ES-I3 (cell line): ENCODE measurements at regions not wholly inside any gene's neighbourhood (a gene's known extent, or its start where the extent isn't known, plus 50 kb on each side); places are given as distances from the start of the nearest gene placed in this dataset.

Experiments
- H3K36me3 ChIP-seq: 2 replicates; pipeline ENCODE4 v1.6.1; 2013; ENCODE audit warnings: mild to moderate bottlenecking, low read length, control low read depth, moderate library complexity; ENCODE audit not compliant: insufficient read depth
- H3K4me1 ChIP-seq: 2 replicates; pipeline ENCODE4 v1.6.1; 2013; ENCODE audit warnings: mild to moderate bottlenecking, control low read depth, low read length; ENCODE audit not compliant: insufficient read depth
- H3K9ac ChIP-seq: 2 replicates; pipeline ENCODE4 v1.6.1; 2013; ENCODE audit warnings: low read depth, mild to moderate bottlenecking, low read length, moderate library complexity
- H3K9me3 ChIP-seq: 2 replicates; pipeline ENCODE4 v1.6.1; 2013; ENCODE audit warnings: mild to moderate bottlenecking, low read length, moderate library complexity; ENCODE audit not compliant: control insufficient read depth, insufficient read depth

DNA sequence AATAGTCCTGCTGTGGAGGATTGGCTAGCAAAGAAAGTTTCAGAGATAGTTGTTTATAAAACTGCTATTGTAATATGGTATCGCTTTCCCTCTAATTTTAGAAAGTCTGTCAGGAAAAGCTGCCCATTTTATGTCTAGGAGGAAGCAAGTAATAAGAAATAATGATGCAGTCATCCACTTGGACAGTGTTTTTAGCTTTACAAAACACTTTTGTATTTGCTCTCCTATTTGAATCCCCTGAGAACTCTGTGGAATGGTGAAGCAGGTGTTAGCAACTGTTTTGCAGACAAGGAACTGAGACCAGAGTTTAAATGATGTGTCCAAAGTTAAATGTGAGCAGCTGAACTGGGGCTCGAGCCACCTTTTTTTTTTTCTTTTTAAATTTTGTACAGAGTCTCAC is 455.8 kb downstream of the XPNPEP1 start:
- H3K9me3 ChIP-seq: no peaks in the 10 kb centered on the region
- H3K36me3 ChIP-seq: no peaks in the 10 kb centered on the region
- H3K9ac ChIP-seq: no peak overlapping the region
- no peaks in the 10 kb centered on the region for H3K4me1 ChIP-seq

DNA sequence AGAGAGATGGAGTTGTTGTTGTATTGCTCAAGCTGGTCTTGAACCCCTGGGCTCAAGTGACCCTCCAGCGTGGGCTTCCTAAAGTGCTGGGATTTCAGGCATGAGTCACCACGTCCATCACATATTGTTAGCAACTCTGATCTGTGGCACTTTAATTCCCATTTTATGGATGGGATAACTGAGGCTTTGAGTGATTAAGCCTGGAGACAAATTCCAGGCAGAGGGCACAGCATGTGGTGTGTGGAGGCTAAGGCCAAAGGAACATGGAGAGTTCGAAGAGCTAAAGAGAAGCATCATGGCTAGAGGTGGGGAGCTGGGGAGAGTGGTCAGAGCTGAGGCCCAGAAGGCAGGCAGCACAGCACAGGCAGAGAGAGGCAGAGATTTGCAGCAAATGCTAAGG is 458.4 kb downstream of the XPNPEP1 start:
- no peak overlapping the region for H3K9ac ChIP-seq
- H3K9me3 ChIP-seq: no peaks in the 10 kb centered on the region
- H3K36me3 ChIP-seq: no peaks in the 10 kb centered on the region
- no peaks in the 10 kb centered on the region for H3K4me1 ChIP-seq

- H3K9ac ChIP-seq: peak overlapping the region; percentile 46
- H3K36me3 ChIP-seq: no peaks in the 10 kb centered on the region
- no peaks in the 10 kb centered on the region for H3K4me1 ChIP-seq
- H3K9me3 ChIP-seq: no peaks in the 10 kb centered on the region; the same call in 1 of the 2 replicates
These were observed 466.0 kb downstream of the XPNPEP1 start for GRCh38 chr10:109457302-109457638.

DNA sequence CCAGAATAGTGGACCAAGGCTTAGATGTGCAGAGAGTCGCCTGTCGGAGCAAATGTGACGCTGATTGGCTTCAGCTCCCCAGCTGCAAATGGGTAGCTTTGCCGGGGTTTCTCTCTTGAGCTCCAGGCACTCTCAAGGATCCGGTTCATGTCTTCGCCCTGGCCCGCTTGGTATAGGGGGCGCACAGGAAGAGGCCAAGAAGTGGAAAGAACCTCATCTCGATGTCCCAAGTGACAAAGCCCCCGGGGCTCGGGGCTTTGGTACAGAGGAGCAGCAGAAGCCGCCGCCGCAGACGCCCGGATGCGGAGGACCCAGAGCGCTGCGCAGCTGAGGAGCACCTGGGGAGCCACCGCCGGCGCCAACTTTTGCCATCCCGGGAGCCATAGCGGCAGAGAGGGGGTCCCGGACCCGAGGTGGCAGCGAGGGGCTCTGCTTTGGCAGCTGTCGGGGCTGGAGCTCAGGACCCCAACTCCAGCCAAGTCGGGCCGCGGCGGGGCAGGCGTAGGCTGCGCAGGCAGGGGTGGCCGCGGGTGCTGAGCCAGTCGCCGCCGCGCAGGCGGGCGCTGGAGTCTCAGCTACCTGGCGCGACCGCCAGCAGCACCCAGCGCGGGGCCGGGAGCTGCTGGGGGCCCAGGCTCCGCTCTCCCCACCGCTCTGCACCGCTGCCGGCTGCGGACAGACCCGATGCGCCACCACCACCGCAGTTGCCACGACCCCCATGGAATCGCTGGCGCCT is 466.6 kb downstream of the XPNPEP1 start:
- Histone ChIP-seq H3K9me3 (no peaks in the 10 kb centered on the region; the same call in 1 of the 2 replicates), H3K4me1 (no peaks in the 10 kb centered on the region), H3K36me3 (no peaks in the 10 kb centered on the region), H3K9ac (peak overlapping the region; percentile 46)

GRCh38 chr10:109454691-109455090 is 468.6 kb downstream of the XPNPEP1 start:
- Histone ChIP-seq H3K36me3 (no peaks in the 10 kb centered on the region), H3K4me1 (no peaks in the 10 kb centered on the region), H3K9ac (no peak overlapping the region), H3K9me3 (no peaks in the 10 kb centered on the region; the same call in 1 of the 2 replicates)

- H3K9ac ChIP-seq: no peak overlapping the region
- H3K9me3 ChIP-seq: no peaks in the 10 kb centered on the region
- H3K36me3 ChIP-seq: no peaks in the 10 kb centered on the region
- H3K4me1 ChIP-seq: no peaks in the 10 kb centered on the region
These were observed 471.4 kb downstream of the XPNPEP1 start for GRCh38 chr10:109451879-109452278.

- H3K9me3 ChIP-seq: no peaks in the 10 kb centered on the region
These were observed 472.6 kb downstream of the XPNPEP1 start for GRCh38 chr10:109450702-109451101.

DNA sequence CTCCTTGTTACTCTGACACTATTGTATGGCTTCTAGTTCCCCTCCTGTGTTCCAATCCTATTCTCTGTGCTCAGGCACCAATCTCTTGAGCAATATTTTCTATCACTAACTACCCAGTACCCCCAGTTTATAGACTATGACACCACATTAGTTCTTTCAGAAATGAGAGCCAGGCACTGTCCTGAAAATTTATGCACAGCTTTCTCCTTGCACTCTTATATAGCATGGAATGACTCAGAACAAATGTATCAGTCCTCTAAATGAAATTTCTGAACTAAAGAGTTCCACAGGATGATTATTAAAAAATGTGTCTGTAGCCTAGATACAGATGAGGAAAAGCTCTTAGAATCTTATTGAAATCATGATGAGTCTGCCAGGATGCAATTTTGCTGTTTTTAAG is 489.9 kb downstream of the XPNPEP1 start:
- Histone ChIP-seq H3K4me1 (no peaks in the 10 kb centered on the region; the same call in 1 of the 2 replicates), H3K36me3 (no peaks in the 10 kb centered on the region), H3K9me3 (no peaks in the 10 kb centered on the region), H3K9ac (no peak overlapping the region)

More at GRCh38 chr10:109450702-109451101, 472.6 kb downstream of the XPNPEP1 start:
- no peaks in the 10 kb centered on the region for H3K36me3 ChIP-seq
- H3K9ac ChIP-seq: no peak overlapping the region
- no peaks in the 10 kb centered on the region for H3K4me1 ChIP-seq

DNA sequence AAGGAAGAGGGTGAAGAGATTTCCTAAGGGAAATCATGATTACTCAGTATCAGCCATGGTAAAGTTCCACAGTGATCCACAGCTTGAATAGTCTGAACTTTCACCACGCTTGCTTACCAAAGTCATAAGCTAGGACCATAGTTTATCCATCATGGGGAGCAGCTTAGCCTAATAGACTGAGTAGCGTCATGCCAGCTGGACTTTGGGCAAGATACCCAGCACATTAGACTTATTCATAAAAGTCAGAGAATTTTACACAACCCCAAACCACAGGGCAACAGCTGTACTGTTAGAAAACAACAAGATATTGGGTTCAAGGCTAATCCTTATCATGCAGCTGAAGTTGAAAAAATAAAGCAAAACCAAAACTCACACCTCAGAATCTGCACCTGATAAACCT is 491.0 kb downstream of the XPNPEP1 start:
- Histone ChIP-seq H3K9ac (no peak overlapping the region), H3K4me1 (no peaks in the 10 kb centered on the region; the same call in 1 of the 2 replicates), H3K36me3 (no peaks in the 10 kb centered on the region), H3K9me3 (no peaks in the 10 kb centered on the region)

DNA sequence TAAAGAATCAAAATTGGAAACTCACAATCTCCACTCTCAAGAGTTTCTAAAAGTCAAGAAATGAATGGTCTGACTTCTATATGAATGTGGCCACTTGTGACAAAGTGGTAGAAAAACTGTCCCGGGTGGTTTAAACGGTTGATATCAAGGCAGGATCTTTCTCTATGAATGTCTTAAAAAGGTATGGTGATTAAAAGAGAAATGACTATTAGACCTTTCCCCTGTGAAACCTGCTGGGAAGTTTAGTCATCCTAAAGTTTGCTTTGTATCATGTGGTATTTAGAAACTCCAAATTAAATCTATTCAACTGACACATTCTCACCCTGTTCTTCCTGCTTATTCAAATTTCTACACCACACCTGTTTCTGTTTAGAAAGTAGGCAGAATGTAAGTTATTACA is 492.5 kb downstream of the XPNPEP1 start:
- Histone ChIP-seq H3K4me1 (no peaks in the 10 kb centered on the region; the same call in 1 of the 2 replicates), H3K9ac (no peak overlapping the region), H3K9me3 (no peaks in the 10 kb centered on the region), H3K36me3 (no peaks in the 10 kb centered on the region)

DNA sequence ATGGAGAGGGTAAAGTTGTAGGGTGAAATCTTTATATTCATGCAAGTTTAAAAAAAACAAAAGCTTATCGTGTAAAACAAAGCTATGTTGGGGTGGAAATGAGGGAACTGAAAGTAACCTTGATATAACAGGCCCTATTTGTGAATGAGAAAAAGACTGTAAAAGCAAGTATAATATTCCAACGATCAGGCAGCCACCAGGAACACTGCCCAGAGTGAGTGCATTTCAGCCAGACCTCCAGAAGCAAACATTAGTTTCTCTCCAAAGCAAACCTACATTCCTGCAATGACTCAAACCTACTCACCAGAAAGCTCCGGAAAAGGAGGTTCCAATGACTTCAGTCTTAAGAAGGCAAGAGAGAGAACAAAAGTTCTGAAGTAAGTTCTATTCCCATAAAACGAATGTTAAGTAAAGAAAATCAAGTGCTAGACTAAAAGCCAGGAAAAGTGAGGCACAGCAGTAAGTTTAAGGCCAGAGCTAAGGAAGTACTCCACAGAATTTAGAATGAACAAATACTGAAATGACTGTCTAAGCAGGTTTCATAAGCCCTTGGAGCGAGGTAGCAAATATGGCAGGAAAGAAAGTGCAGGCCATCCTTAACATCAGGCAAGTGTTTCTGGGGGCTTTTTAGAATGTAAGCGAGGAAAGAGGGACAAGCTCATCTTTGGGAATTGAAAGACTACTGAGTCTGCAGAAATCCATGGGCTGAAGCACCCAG is 493.1 kb downstream of the XPNPEP1 start:
- Histone ChIP-seq H3K4me1 (no peaks in the 10 kb centered on the region; the same call in 1 of the 2 replicates), H3K9me3 (no peaks in the 10 kb centered on the region), H3K36me3 (no peaks in the 10 kb centered on the region), H3K9ac (no peak overlapping the region)

GRCh38 chr10:109428775-109429491 is 494.4 kb downstream of the XPNPEP1 start:
- Histone ChIP-seq H3K4me1 (no peaks in the 10 kb centered on the region; the same call in 1 of the 2 replicates), H3K9ac (no peak overlapping the region), H3K9me3 (no peaks in the 10 kb centered on the region), H3K36me3 (no peaks in the 10 kb centered on the region)

GRCh38 chr10:109427411-109427810 is 495.9 kb downstream of the XPNPEP1 start:
- no peak overlapping the region for H3K9ac ChIP-seq
- H3K9me3 ChIP-seq: no peaks in the 10 kb centered on the region
- H3K36me3 ChIP-seq: no peaks in the 10 kb centered on the region
- no peaks in the 10 kb centered on the region; the same call in 1 of the 2 replicates for H3K4me1 ChIP-seq

DNA sequence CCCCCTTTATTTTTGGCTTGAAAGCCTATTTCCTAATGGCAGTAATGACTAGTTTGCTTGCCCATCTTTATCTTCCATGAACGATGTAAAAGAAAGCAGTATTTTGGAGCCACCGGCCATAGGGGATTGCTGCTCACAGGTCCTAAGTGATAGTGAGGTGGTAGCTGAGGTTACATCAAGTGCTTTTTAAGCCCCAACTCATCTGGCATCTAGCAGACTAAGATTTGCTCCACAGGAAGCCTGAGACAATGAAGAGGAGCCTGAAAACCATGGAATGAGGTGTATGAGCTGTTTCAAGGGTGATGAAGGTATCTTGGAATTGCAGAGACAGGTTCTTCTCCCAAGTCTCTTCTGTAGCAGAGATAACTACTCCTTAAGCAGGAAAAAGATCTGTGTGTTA is 496.3 kb downstream of the XPNPEP1 start:
- Histone ChIP-seq H3K9ac (no peak overlapping the region), H3K9me3 (no peaks in the 10 kb centered on the region), H3K36me3 (no peaks in the 10 kb centered on the region), H3K4me1 (no peaks in the 10 kb centered on the region; the same call in 1 of the 2 replicates)
